22Rv1 (cell line): ENCODE measurements at regions not wholly inside any gene's neighbourhood (a gene's known extent, or its start where the extent isn't known, plus 50 kb on each side); places are given as distances from the start of the nearest gene placed in this dataset.

Experiments used
- CTCF ChIP-seq: fragments of 450-650 bp; IDR thresholded peaks from 2 replicates; pipeline ENCODE4 v1.5.1; 2017; ENCODE audit warnings: mild to moderate bottlenecking
- ZFX ChIP-seq: fragments of 450-650 bp; IDR thresholded peaks from 2 replicates; pipeline ENCODE4 v1.6.1; 2017; ENCODE audit warnings: antibody characterized with exemption, borderline replicate concordance

- TF ChIP-seq CTCF (no peak), ZFX (no peak)
Observed at GRCh38 chr18:38174173-38174572, 608.6 kb upstream of the CELF4 start.
